GM21367 (cell line): ENCODE measurements at regions not wholly inside any gene's neighbourhood (a gene's known extent, or its start where the extent isn't known, plus 50 kb on each side); places are given as distances from the start of the nearest gene placed in this dataset.
"Not testable (repeated sequence)": the region's sequence is repeated elsewhere in the genome, so short reads cannot be mapped to it uniquely, and the experiment has no call there.

Experiments used
- ATAC-seq: cut with Tn5 transposase; IDR thresholded peaks from one replicate; pipeline ENCODE4 v1.9.1; 2021; ENCODE audit not compliant: unreplicated experiment

GRCh38 chr11:128171506-128171905, 415.9 kb downstream of the ETS1 start:
- ATAC-seq: no peak

GRCh38 chr11:128165572-128165971, 421.8 kb downstream of the ETS1 start:
- no peak for ATAC-seq

- no peak for ATAC-seq
Measured at GRCh38 chr11:128164080-128164741, 423.1 kb downstream of the ETS1 start.

GRCh38 chr11:128161994-128162393, 425.4 kb downstream of the ETS1 start:
- no peak for ATAC-seq

- no peak for ATAC-seq
Measured at GRCh38 chr11:128161436-128161835, 425.9 kb downstream of the ETS1 start.

GRCh38 chr11:128158860-128159259, 428.5 kb downstream of the ETS1 start:
- ATAC-seq: no peak

- peak; percentile 90 for ATAC-seq
Measured at GRCh38 chr11:128157423-128158298, 429.7 kb downstream of the ETS1 start.

GRCh38 chr11:128156486-128156885, 430.9 kb downstream of the ETS1 start:
- no peak for ATAC-seq

- ATAC-seq: no peak
Measured at GRCh38 chr11:128155590-128155989, 431.8 kb downstream of the ETS1 start.

GRCh38 chr11:128153697-128154048, 433.7 kb downstream of the ETS1 start:
- ATAC-seq: no peak

- no peak for ATAC-seq
Measured at GRCh38 chr11:128152796-128153696, 434.3 kb downstream of the ETS1 start.

GRCh38 chr11:128151780-128152179, 435.6 kb downstream of the ETS1 start:
- ATAC-seq: no peak

GRCh38 chr11:128151338-128151737, 436.0 kb downstream of the ETS1 start:
- ATAC-seq: no peak

GRCh38 chr11:128148208-128148607, 439.1 kb downstream of the ETS1 start:
- no peak for ATAC-seq

- ATAC-seq: no peak
Measured at GRCh38 chr11:128146926-128147605, 440.3 kb downstream of the ETS1 start.

GRCh38 chr11:128140293-128140692, 447.1 kb downstream of the ETS1 start:
- ATAC-seq: not testable (repeated sequence)

GRCh38 chr11:128135451-128135850, 451.9 kb downstream of the ETS1 start:
- no peak for ATAC-seq

- no peak for ATAC-seq
Measured at GRCh38 chr11:128133501-128133900, 453.9 kb downstream of the ETS1 start.

- ATAC-seq: no peak
Measured at GRCh38 chr11:128130052-128130451, 457.3 kb downstream of the ETS1 start.

- no peak for ATAC-seq
Measured at GRCh38 chr11:128125723-128126122, 461.6 kb downstream of the ETS1 start.

- ATAC-seq: no peak
Measured at GRCh38 chr11:128116885-128117284, 470.5 kb downstream of the ETS1 start.
